Astrocyte (in vitro differentiated cells and primary cell): ENCODE measurements at regions not wholly inside any gene's neighbourhood (a gene's known extent, or its start where the extent isn't known, plus 50 kb on each side); places are given as distances from the start of the nearest gene placed in this dataset.

Experiments used
- DNase-seq: peaks from one replicate; pipeline ENCODE4 v3.0.0-alpha.2; 2010; ENCODE audit warnings: low read depth
- FAIRE-seq: peaks from 2 replicates; lab custom pipeline; 2011; peaks lifted over from hg19 to GRCh38; lab: Jason Lieb, UNC
- H2AFZ ChIP-seq: 2 replicates; pipeline ENCODE4 v1.6.0; 2012; ENCODE audit warnings: low read depth, low read length, inconsistent platforms
- H3K27ac ChIP-seq: 2 replicates; pipeline ENCODE4 v1.5.1; 2011; ENCODE audit warnings: low read depth, low read length, inconsistent platforms
- H3K27me3 ChIP-seq: 2 replicates; pipeline ENCODE4 v1.6.0; 2011; ENCODE audit warnings: low read length, inconsistent platforms; ENCODE audit not compliant: insufficient read depth
- H3K36me3 ChIP-seq: 2 replicates; pipeline ENCODE4 v1.5.1; 2011; ENCODE audit warnings: low read length, inconsistent platforms; ENCODE audit not compliant: insufficient read depth
- H3K4me1 ChIP-seq: 2 replicates; pipeline ENCODE4 v1.5.1; 2011; ENCODE audit warnings: low read length, inconsistent platforms; ENCODE audit not compliant: insufficient read depth
- H3K4me2 ChIP-seq: 2 replicates; pipeline ENCODE4 v1.6.0; 2012; ENCODE audit warnings: low read length, inconsistent platforms
- H3K4me3 ChIP-seq: 2 replicates; pipeline ENCODE4 v1.5.1; 2011; ENCODE audit warnings: low read depth, mild to moderate bottlenecking, low read length, inconsistent platforms; ENCODE audit not compliant: insufficient read depth
- H3K79me2 ChIP-seq: 2 replicates; pipeline ENCODE4 v1.6.0; 2012; ENCODE audit warnings: mild to moderate bottlenecking, low read length, inconsistent platforms; ENCODE audit not compliant: insufficient read depth
- H3K9ac ChIP-seq: 2 replicates; pipeline ENCODE4 v1.6.0; 2012; ENCODE audit warnings: mild to moderate bottlenecking, low read length, inconsistent platforms
- H3K9me3 ChIP-seq: 2 replicates; pipeline ENCODE4 v1.5.1; 2012; ENCODE audit warnings: low read depth, mild to moderate bottlenecking, low read length, inconsistent platforms; ENCODE audit not compliant: insufficient read depth
- H4K20me1 ChIP-seq: 2 replicates; pipeline ENCODE4 v1.6.0; 2012; ENCODE audit warnings: low read length, inconsistent platforms; ENCODE audit not compliant: insufficient read depth
- H3K27ac Mint-ChIP-seq: one replicate; pipeline ENCODE4 v1.8.0; 2021; ENCODE audit warnings: mild to moderate bottlenecking, mixed read lengths; ENCODE audit not compliant: unreplicated experiment
- H3K27me3 Mint-ChIP-seq: one replicate; pipeline ENCODE4 v1.8.0; 2021; ENCODE audit warnings: low read depth, mixed read lengths; ENCODE audit not compliant: unreplicated experiment
- H3K36me3 Mint-ChIP-seq: one replicate; pipeline ENCODE4 v1.8.0; 2021; ENCODE audit warnings: low read depth, mixed read lengths; ENCODE audit not compliant: unreplicated experiment
- H3K4me1 Mint-ChIP-seq: one replicate; pipeline ENCODE4 v1.8.0; 2021; ENCODE audit warnings: low read depth, mixed read lengths; ENCODE audit not compliant: unreplicated experiment
- H3K4me3 Mint-ChIP-seq: one replicate; pipeline ENCODE4 v1.8.0; 2021; ENCODE audit warnings: mild to moderate bottlenecking, moderate library complexity, mixed read lengths; ENCODE audit not compliant: unreplicated experiment
- H3K9me3 Mint-ChIP-seq: one replicate; pipeline ENCODE4 v1.8.0; 2021; ENCODE audit warnings: mild to moderate bottlenecking, mixed read lengths; ENCODE audit not compliant: unreplicated experiment
- CTCF ChIP-seq: IDR thresholded peaks from 2 replicates; pipeline ENCODE4 v1.5.1; 2011; ENCODE audit warnings: low read depth, mild to moderate bottlenecking, inconsistent platforms, low read length, moderate library complexity; ENCODE audit not compliant: insufficient read depth
- EZH2 ChIP-seq: IDR thresholded peaks from 2 replicates; pipeline ENCODE4 v1.6.1; 2012; ENCODE audit warnings: mild to moderate bottlenecking, low read length, inconsistent platforms; ENCODE audit not compliant: insufficient read depth

GRCh38 chr3:16060945-16061344 lies 113.5 kb upstream of the GALNT15 start:
- Mint-ChIP-seq H3K36me3 (no peaks in the 10 kb centered on the region), H3K27me3 (no peaks in the 10 kb centered on the region), H3K9me3 (no peaks in the 10 kb centered on the region), H3K4me1 (peaks cover 42% of the 10 kb centered on the region), H3K27ac (peak overlapping the region; percentile 99), H3K4me3 (peak overlapping the region; percentile 71)
- H3K4me2 ChIP-seq: peak overlapping the region; percentile 80
- no peaks in the 10 kb centered on the region for H3K9me3 ChIP-seq
- H3K4me3 ChIP-seq: no peak overlapping the region
- H3K79me2 ChIP-seq: no peaks in the 10 kb centered on the region
- H4K20me1 ChIP-seq: no peaks in the 10 kb centered on the region
- peak overlapping the region; percentile 90 for H3K9ac ChIP-seq
- no peak overlapping the region for H2AFZ ChIP-seq
- DNase-seq (peak; percentile 93), FAIRE-seq (no peak)
- peak overlapping the region; percentile 99 for H3K27ac ChIP-seq
- H3K27me3 ChIP-seq: no peaks in the 10 kb centered on the region
- TF ChIP-seq CTCF: no peak
- TF ChIP-seq EZH2: no peak
- peaks cover 43% of the 10 kb centered on the region for H3K4me1 ChIP-seq
- no peaks in the 10 kb centered on the region for H3K36me3 ChIP-seq

GRCh38 chr3:16061491-16061890 lies 113.0 kb upstream of the GALNT15 start:
- H3K4me1 ChIP-seq: peaks cover 40% of the 10 kb centered on the region
- H3K79me2 ChIP-seq: no peaks in the 10 kb centered on the region
- DNase-seq (no peak), FAIRE-seq (no peak)
- H3K27ac ChIP-seq: peak overlapping the region; percentile 99
- no peaks in the 10 kb centered on the region for H4K20me1 ChIP-seq
- no peaks in the 10 kb centered on the region for H3K9me3 ChIP-seq
- H3K27me3 ChIP-seq: no peaks in the 10 kb centered on the region
- H3K36me3 ChIP-seq: no peaks in the 10 kb centered on the region
- Mint-ChIP-seq H3K4me1 (peaks cover 47% of the 10 kb centered on the region), H3K4me3 (no peak overlapping the region), H3K9me3 (no peaks in the 10 kb centered on the region), H3K27ac (peak overlapping the region; percentile 99), H3K27me3 (no peaks in the 10 kb centered on the region), H3K36me3 (no peaks in the 10 kb centered on the region)
- H3K9ac ChIP-seq: peak overlapping the region; percentile 90
- TF ChIP-seq EZH2: no peak
- TF ChIP-seq CTCF: no peak
- no peak overlapping the region for H2AFZ ChIP-seq
- peak overlapping the region; percentile 80 for H3K4me2 ChIP-seq
- H3K4me3 ChIP-seq: no peak overlapping the region

GRCh38 chr3:16063603-16064002 lies 110.9 kb upstream of the GALNT15 start:
- Histone ChIP-seq H3K4me3 (no peak overlapping the region), H2AFZ (no peak overlapping the region), H3K79me2 (no peaks in the 10 kb centered on the region), H3K27me3 (no peaks in the 10 kb centered on the region), H3K9ac (no peak overlapping the region), H3K27ac (no peak overlapping the region), H3K4me1 (peaks cover 55% of the 10 kb centered on the region), H3K9me3 (no peaks in the 10 kb centered on the region), H3K36me3 (no peaks in the 10 kb centered on the region), H4K20me1 (no peaks in the 10 kb centered on the region), H3K4me2 (no peak overlapping the region)
- TF ChIP-seq EZH2: no peak
- no peak for TF ChIP-seq CTCF
- H3K4me3 Mint-ChIP-seq: no peak overlapping the region
- no peak for DNase-seq
- no peak overlapping the region for H3K27ac Mint-ChIP-seq
- no peaks in the 10 kb centered on the region for H3K9me3 Mint-ChIP-seq
- peaks cover 67% of the 10 kb centered on the region for H3K4me1 Mint-ChIP-seq
- no peaks in the 10 kb centered on the region for H3K36me3 Mint-ChIP-seq
- no peak for FAIRE-seq
- no peaks in the 10 kb centered on the region for H3K27me3 Mint-ChIP-seq
